Lung (tissue), 11 donors: ENCODE measurements at regions not wholly inside any gene's neighbourhood (a gene's known extent, or its start where the extent isn't known, plus 50 kb on each side); places are given as distances from the start of the nearest gene placed in this dataset.

Source experiments
- ATAC-seq: fragments of 200-7000 bp; cut with Tn5 transposase; one replicate; pipeline ENCODE4 v1.9.1; 2020; ENCODE audit warnings: moderate number of reproducible peaks; ENCODE audit not compliant: insufficient read depth, low FRiP score
- DNase-seq, 3 donors: peaks; one replicate each; pipeline ENCODE4 v3.0.0-alpha.2; 2013 to 2017
- H3K27ac ChIP-seq, 2 donors: one replicate each; pipeline ENCODE4 v1.5.1; 2013; ENCODE audit warnings: mild to moderate bottlenecking in 2 of 2, moderate library complexity in 2 of 2, control low read depth in 1 of 2, inconsistent platforms in 1 of 2, low read depth in 1 of 2, low read length in 1 of 2
- H3K27me3 ChIP-seq, 3 donors: one replicate each; pipeline ENCODE4 v1.5.1; 2013; ENCODE audit warnings: low read length in 2 of 3; ENCODE audit not compliant: control insufficient read depth in 3 of 3, insufficient read depth in 3 of 3
- H3K36me3 ChIP-seq, 4 donors: one replicate each; pipeline ENCODE4 v1.5.1; 2013; ENCODE audit warnings: low read length in 4 of 4, mild to moderate bottlenecking in 1 of 4, moderate library complexity in 1 of 4; ENCODE audit not compliant: control insufficient read depth in 4 of 4, insufficient read depth in 4 of 4
- H3K4me1 ChIP-seq, 5 donors: one replicate each; pipeline ENCODE4 v1.5.1; 2013; ENCODE audit warnings: low read length in 5 of 5, mild to moderate bottlenecking in 2 of 5, moderate library complexity in 1 of 5; ENCODE audit not compliant: control insufficient read depth in 5 of 5, insufficient read depth in 5 of 5
- H3K4me3 ChIP-seq: one replicate; pipeline ENCODE4 v1.5.1; 2013; ENCODE audit warnings: mild to moderate bottlenecking, control low read depth, moderate library complexity
- H3K9ac ChIP-seq, 2 donors: one replicate each; pipeline ENCODE4 v1.5.1; 2013; ENCODE audit warnings: low read length in 2 of 2, control low read depth in 1 of 2; ENCODE audit not compliant: insufficient read depth in 1 of 2
- H3K9me3 ChIP-seq, 4 donors: one replicate each; pipeline ENCODE4 v1.5.1; 2013; ENCODE audit warnings: low read length in 3 of 4, mild to moderate bottlenecking in 1 of 4, moderate library complexity in 1 of 4; ENCODE audit not compliant: control insufficient read depth in 4 of 4, insufficient read depth in 3 of 4
- CTCF ChIP-seq: IDR thresholded peaks from 2 replicates; pipeline ENCODE4 v1.5.1; 2012; ENCODE audit warnings: mild to moderate bottlenecking; ENCODE audit errors: control extremely low read depth, extremely low read depth
- WGBS, 2 donors: extraction: QIAGEN DNeasy Blood & Tissue Kit; methylation state at CpG; one replicate each; pipeline ENCODE4 v1.1.7; 2013; 5-methylcytosine and 5-hydroxymethylcytosine counted together
- donor health status: control.
- donor health status: control.
- donor health status: Bipolar disorder and iron deficiency.
- donor health status: healthy.
- donor health status: DM: yes; HTN: yes; CAD: no.

DNA sequence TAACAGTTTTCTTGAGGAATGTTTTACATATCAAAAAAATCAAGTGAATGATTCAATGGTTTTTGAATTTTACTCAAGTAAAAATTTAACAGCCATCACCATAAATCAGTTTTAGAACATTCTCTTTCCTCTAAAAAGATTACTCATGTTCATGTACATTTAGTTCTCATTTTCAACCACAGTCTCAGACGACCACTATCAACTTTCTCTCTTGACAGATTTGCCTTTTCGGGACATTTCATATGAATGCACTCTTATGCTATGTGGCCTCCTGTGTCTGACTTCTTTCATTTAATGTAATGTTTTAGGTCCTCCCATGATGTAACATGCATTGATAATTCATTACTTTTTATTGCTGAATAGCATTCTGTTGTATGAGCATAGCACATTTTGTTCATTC, 309.3 kb upstream of the PLSCR5 start:
- no peak for ATAC-seq
- Histone ChIP-seq H3K27me3 (no peaks in the 10 kb centered on the region), H3K9me3 (no peaks in the 10 kb centered on the region), H3K4me3 (no peak overlapping the region), H3K36me3 (no peaks in the 10 kb centered on the region), H3K27ac (no peak overlapping the region), H3K4me1 (peaks cover 0 to 10% (median 0%) of the 10 kb centered on the region in 5 donors), H3K9ac (no peak overlapping the region)
- DNase-seq: no peak
- 75 to 79% methylated on average over 2 of the region's 2 CpGs for WGBS, 2 donors
- TF ChIP-seq CTCF: no peak

- 38 to 55% methylated on average over 8 of the region's 8 CpGs for WGBS, 2 donors
- TF ChIP-seq CTCF: no peak
- no peak for ATAC-seq
- H3K9ac ChIP-seq: no peak overlapping the region
- no peaks in the 10 kb centered on the region for H3K9me3 ChIP-seq
- H3K27me3 ChIP-seq: peaks cover 0 to 2% (median 0%) of the 10 kb centered on the region in 3 donors
- H3K27ac ChIP-seq: no peak overlapping the region
- no peak overlapping the region for H3K4me3 ChIP-seq
- no peaks in the 10 kb centered on the region for H3K36me3 ChIP-seq
- peaks cover 0 to 10% (median 0%) of the 10 kb centered on the region in 5 donors for H3K4me1 ChIP-seq
- peak in 2 of 3 donors; percentile 2 to 14 for DNase-seq
Observed at GRCh38 chr3:146912241-146913015, 307.3 kb upstream of the PLSCR5 start.

GRCh38 chr3:146903927-146904326, 298.8 kb upstream of the PLSCR5 start:
- no peak for TF ChIP-seq CTCF
- ATAC-seq (no peak), DNase-seq (no peak)
- WGBS, 2 donors: 77 to 83% methylated on average over 3 of the region's 3 CpGs
- H3K4me3 ChIP-seq: no peak overlapping the region
- no peak overlapping the region for H3K27ac ChIP-seq
- H3K9me3 ChIP-seq: no peaks in the 10 kb centered on the region
- no peak overlapping the region for H3K9ac ChIP-seq
- H3K36me3 ChIP-seq: no peaks in the 10 kb centered on the region
- no peaks in the 10 kb centered on the region for H3K4me1 ChIP-seq
- H3K27me3 ChIP-seq: peaks cover 0 to 7% (median 0%) of the 10 kb centered on the region in 3 donors
